Esophagus squamous epithelium (tissue), 4 donors: ENCODE measurements at regions not wholly inside any gene's neighbourhood (a gene's known extent, or its start where the extent isn't known, plus 50 kb on each side); places are given as distances from the start of the nearest gene placed in this dataset.

Source experiments
- CTCF ChIP-seq, 6 experiments: fragments of 450-650 bp in 4 of 6; fragments of 200-600 bp in 2 of 6; sonication (generic) in 2 of 6; IDR thresholded peaks; one replicate each; pipeline ENCODE4 v1.5.1; 2016 to 2019; ENCODE audit warnings: antibody characterized with exemption in 6 of 6, mild to moderate bottlenecking in 4 of 6, moderate library complexity in 4 of 6
- POLR2A ChIP-seq, 4 donors: fragments of 450-650 bp; IDR thresholded peaks; one replicate each; pipeline ENCODE4 v1.6.1; 2017; ENCODE audit warnings: antibody characterized with exemption in 4 of 4, mild to moderate bottlenecking in 4 of 4, moderate library complexity in 3 of 4

- TF ChIP-seq POLR2A (IDR thresholded peaks at IDR 0.05), result no peak
- no peak for TF ChIP-seq CTCF (IDR thresholded peaks at IDR 0.05)
These were observed 535.7 kb downstream of the PPP4R3C start for GRCh38 chrX:26927419-26927818.
